ENCODE measurements at regions not wholly inside any gene's neighbourhood (a gene's known extent, or its start where the extent isn't known, plus 50 kb on each side); places are given as distances from the start of the nearest gene placed in this dataset.

DNA sequence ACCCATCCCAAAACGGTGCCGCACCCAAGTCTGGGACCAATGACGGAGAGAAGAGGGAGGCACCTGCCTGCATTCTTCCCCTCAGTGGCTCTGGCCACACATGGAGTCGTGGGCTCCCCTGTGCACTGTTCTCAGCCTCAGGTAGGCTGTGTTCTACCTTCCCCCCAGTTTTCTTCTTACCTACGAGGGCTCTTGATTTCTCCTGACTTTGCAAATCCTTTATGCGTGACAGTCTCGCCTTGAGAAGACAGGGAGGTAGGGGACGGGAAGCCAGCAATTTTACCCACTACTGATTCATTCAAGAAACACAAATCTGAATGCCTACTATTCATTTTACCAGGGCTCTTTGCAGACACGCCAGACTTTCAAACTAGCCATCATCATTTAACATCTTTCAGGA, 261.3 kb upstream of the NSMCE3 start (continued):
- TF ChIP-seq SCRT2 (tag by site-specific recombination; IDR thresholded peaks at IDR 0.05), result no peak
- TF ChIP-seq, protein P1, sequence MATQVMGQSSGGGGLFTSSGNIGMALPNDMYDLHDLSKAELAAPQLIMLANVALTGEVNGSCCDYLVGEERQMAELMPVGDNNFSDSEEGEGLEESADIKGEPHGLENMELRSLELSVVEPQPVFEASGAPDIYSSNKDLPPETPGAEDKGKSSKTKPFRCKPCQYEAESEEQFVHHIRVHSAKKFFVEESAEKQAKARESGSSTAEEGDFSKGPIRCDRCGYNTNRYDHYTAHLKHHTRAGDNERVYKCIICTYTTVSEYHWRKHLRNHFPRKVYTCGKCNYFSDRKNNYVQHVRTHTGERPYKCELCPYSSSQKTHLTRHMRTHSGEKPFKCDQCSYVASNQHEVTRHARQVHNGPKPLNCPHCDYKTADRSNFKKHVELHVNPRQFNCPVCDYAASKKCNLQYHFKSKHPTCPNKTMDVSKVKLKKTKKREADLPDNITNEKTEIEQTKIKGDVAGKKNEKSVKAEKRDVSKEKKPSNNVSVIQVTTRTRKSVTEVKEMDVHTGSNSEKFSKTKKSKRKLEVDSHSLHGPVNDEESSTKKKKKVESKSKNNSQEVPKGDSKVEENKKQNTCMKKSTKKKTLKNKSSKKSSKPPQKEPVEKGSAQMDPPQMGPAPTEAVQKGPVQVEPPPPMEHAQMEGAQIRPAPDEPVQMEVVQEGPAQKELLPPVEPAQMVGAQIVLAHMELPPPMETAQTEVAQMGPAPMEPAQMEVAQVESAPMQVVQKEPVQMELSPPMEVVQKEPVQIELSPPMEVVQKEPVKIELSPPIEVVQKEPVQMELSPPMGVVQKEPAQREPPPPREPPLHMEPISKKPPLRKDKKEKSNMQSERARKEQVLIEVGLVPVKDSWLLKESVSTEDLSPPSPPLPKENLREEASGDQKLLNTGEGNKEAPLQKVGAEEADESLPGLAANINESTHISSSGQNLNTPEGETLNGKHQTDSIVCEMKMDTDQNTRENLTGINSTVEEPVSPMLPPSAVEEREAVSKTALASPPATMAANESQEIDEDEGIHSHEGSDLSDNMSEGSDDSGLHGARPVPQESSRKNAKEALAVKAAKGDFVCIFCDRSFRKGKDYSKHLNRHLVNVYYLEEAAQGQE (tag by site-specific recombination; IDR thresholded peaks at IDR 0.05), result no peak
- TF ChIP-seq HOXC10 (CRISPR knock-in tag; IDR thresholded peaks at IDR 0.05), result no peak
- TF ChIP-seq, protein P2, sequence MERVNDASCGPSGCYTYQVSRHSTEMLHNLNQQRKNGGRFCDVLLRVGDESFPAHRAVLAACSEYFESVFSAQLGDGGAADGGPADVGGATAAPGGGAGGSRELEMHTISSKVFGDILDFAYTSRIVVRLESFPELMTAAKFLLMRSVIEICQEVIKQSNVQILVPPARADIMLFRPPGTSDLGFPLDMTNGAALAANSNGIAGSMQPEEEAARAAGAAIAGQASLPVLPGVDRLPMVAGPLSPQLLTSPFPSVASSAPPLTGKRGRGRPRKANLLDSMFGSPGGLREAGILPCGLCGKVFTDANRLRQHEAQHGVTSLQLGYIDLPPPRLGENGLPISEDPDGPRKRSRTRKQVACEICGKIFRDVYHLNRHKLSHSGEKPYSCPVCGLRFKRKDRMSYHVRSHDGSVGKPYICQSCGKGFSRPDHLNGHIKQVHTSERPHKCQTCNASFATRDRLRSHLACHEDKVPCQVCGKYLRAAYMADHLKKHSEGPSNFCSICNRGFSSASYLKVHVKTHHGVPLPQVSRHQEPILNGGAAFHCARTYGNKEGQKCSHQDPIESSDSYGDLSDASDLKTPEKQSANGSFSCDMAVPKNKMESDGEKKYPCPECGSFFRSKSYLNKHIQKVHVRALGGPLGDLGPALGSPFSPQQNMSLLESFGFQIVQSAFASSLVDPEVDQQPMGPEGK (tag by site-specific recombination; IDR thresholded peaks at IDR 0.05), result no peak
- TF ChIP-seq, protein P3, sequence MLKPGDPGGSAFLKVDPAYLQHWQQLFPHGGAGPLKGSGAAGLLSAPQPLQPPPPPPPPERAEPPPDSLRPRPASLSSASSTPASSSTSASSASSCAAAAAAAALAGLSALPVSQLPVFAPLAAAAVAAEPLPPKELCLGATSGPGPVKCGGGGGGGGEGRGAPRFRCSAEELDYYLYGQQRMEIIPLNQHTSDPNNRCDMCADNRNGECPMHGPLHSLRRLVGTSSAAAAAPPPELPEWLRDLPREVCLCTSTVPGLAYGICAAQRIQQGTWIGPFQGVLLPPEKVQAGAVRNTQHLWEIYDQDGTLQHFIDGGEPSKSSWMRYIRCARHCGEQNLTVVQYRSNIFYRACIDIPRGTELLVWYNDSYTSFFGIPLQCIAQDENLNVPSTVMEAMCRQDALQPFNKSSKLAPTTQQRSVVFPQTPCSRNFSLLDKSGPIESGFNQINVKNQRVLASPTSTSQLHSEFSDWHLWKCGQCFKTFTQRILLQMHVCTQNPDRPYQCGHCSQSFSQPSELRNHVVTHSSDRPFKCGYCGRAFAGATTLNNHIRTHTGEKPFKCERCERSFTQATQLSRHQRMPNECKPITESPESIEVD (tag by site-specific recombination; IDR thresholded peaks at IDR 0.05), result no peak
- TF ChIP-seq, protein P4, sequence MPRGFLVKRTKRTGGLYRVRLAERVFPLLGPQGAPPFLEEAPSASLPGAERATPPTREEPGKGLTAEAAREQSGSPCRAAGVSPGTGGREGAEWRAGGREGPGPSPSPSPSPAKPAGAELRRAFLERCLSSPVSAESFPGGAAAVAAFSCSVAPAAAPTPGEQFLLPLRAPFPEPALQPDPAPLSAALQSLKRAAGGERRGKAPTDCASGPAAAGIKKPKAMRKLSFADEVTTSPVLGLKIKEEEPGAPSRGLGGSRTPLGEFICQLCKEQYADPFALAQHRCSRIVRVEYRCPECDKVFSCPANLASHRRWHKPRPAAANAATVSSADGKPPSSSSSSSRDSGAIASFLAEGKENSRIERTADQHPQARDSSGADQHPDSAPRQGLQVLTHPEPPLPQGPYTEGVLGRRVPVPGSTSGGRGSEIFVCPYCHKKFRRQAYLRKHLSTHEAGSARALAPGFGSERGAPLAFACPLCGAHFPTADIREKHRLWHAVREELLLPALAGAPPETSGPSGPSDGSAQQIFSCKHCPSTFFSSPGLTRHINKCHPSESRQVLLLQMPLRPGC (tag by site-specific recombination; IDR thresholded peaks at IDR 0.05), result no peak
- TF ChIP-seq, protein P5, sequence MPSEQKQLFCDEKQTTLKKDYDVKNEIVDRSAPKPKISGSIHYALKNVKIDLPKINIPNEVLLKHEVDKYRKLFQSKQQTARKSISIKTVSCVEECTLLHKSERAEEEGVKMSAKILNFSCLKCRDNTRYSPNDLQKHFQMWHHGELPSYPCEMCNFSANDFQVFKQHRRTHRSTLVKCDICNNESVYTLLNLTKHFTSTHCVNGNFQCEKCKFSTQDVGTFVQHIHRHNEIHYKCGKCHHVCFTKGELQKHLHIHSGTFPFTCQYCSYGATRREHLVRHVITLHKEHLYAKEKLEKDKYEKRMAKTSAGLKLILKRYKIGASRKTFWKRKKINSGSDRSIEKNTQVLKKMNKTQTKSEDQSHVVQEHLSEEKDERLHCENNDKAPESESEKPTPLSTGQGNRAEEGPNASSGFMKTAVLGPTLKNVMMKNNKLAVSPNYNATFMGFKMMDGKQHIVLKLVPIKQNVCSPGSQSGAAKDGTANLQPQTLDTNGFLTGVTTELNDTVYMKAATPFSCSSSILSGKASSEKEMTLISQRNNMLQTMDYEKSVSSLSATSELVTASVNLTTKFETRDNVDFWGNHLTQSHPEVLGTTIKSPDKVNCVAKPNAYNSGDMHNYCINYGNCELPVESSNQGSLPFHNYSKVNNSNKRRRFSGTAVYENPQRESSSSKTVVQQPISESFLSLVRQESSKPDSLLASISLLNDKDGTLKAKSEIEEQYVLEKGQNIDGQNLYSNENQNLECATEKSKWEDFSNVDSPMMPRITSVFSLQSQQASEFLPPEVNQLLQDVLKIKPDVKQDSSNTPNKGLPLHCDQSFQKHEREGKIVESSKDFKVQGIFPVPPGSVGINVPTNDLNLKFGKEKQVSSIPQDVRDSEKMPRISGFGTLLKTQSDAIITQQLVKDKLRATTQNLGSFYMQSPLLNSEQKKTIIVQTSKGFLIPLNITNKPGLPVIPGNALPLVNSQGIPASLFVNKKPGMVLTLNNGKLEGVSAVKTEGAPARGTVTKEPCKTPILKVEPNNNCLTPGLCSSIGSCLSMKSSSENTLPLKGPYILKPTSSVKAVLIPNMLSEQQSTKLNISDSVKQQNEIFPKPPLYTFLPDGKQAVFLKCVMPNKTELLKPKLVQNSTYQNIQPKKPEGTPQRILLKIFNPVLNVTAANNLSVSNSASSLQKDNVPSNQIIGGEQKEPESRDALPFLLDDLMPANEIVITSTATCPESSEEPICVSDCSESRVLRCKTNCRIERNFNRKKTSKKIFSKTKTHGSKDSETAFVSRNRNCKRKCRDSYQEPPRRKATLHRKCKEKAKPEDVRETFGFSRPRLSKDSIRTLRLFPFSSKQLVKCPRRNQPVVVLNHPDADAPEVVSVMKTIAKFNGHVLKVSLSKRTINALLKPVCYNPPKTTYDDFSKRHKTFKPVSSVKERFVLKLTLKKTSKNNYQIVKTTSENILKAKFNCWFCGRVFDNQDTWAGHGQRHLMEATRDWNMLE (tag by site-specific recombination; conservative IDR thresholded peaks at IDR 0.05; ENCODE audit: low read depth), result no peak
- TF ChIP-seq REPIN1 (tag by site-specific recombination; IDR thresholded peaks at IDR 0.05; ENCODE audit: low read depth), result no peak
- no peak for TF ChIP-seq SCRT1 (tag by site-specific recombination; IDR thresholded peaks at IDR 0.05; ENCODE audit: borderline replicate concordance)
- TF ChIP-seq ZNF660 (tag by site-specific recombination; IDR thresholded peaks at IDR 0.05), result no peak

DNA sequence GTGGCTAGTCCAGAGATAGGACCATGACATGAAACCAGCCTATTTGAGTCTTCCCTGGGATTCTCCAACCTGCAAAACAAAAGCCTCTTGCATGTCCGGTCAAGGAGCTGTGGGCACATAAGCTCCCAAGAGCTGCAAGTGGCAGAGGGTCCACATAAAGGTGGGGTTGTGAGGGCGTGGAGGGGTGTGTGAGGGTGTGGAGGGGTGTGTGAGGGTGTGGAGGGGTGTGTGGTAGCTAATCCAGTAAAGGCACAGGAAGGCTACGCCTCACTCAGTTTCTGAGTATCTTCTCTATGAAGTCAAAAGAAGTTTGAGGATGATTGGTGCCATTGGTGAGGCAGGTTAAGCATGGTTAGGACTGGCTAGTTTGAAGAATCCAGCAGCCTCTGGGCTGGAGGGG, 259.4 kb upstream of the NSMCE3 start:
- Histone ChIP-seq H3K27ac (ENCODE audit: extremely low read depth, low read depth, low read length) (no peak overlapping the region), H3K9me3 (ENCODE audit: control insufficient read depth, insufficient read depth, low read depth, low read length) (no peaks in the 10 kb centered on the region), H3K4me1 (ENCODE audit: control insufficient read depth, insufficient read depth, low read length) (no peaks in the 10 kb centered on the region), H3K36me3 (ENCODE audit: control insufficient read depth in 2 of 2, insufficient read depth in 1 of 2, low read length in 2 of 2) (no peaks in the 10 kb centered on the region), H3K4me3 (ENCODE audit: low read depth, low read length) (no peak overlapping the region)
- ChIA-PET CTCF (no interaction called here), POLR2A (no interaction called here)
- peak; percentile 59; the same call in 1 of the 2 replicates for TF ChIP-seq KLF8 (tag by site-specific recombination; IDR thresholded peaks at IDR 0.05)
- no peak for TF ChIP-seq OSR2 (tag by site-specific recombination; IDR thresholded peaks at IDR 0.05)
- peak; percentile 95 for TF ChIP-seq KLF1 (tag by site-specific recombination; IDR thresholded peaks at IDR 0.05)
